C4-2B (cell line): ENCODE measurements at regions not wholly inside any gene's neighbourhood (a gene's known extent, or its start where the extent isn't known, plus 50 kb on each side); places are given as distances from the start of the nearest gene placed in this dataset.

Experiments
- H3K27ac ChIP-seq: fragments of 450-650 bp; 2 replicates; pipeline ENCODE4 v1.5.1; 2017
- CTCF ChIP-seq: fragments of 450-650 bp; conservative IDR thresholded peaks from 2 replicates; pipeline ENCODE4 v1.5.1; 2017; ENCODE audit warnings: mild to moderate bottlenecking
- ZFX ChIP-seq: fragments of 450-650 bp; IDR thresholded peaks from 2 replicates; pipeline ENCODE4 v1.6.1; 2017

DNA sequence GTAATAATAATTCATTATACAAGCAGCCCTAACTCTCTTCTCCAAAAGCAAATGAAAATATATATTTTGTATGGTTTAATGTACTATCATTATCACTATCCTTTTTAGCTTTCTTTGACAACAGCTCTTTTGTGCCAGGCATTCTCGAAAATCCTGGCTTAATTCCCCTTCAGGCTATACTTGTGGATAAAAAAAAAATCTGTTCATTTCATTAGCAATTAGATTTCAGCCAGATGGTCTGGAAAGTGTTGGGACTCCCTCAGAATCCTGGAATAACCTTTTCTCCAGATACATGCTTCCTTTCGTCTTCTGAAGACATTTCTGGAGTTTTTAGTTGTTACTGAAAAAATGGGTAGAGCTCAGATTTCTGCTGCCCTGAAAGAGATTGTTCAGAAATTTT is 83.4 kb upstream of the PLPPR4 start:
- TF ChIP-seq CTCF (no peak), ZFX (no peak)
- no peak overlapping the region for H3K27ac ChIP-seq

- no peak for TF ChIP-seq ZFX
- no peak for TF ChIP-seq CTCF
- no peak overlapping the region for H3K27ac ChIP-seq
Measured at GRCh38 chr1:99181892-99182291, 82.4 kb upstream of the PLPPR4 start.

- no peak overlapping the region for H3K27ac ChIP-seq
- TF ChIP-seq CTCF = no peak
- TF ChIP-seq ZFX = no peak
Measured at GRCh38 chr1:99185196-99185595, 79.1 kb upstream of the PLPPR4 start.

- no peak overlapping the region for H3K27ac ChIP-seq
- no peak for TF ChIP-seq CTCF
Measured at GRCh38 chr1:99193431-99193830, 70.9 kb upstream of the PLPPR4 start.

- TF ChIP-seq CTCF (no peak), ZFX (no peak)
- no peak overlapping the region for H3K27ac ChIP-seq
Measured at GRCh38 chr1:99198393-99198792, 65.9 kb upstream of the PLPPR4 start.

DNA sequence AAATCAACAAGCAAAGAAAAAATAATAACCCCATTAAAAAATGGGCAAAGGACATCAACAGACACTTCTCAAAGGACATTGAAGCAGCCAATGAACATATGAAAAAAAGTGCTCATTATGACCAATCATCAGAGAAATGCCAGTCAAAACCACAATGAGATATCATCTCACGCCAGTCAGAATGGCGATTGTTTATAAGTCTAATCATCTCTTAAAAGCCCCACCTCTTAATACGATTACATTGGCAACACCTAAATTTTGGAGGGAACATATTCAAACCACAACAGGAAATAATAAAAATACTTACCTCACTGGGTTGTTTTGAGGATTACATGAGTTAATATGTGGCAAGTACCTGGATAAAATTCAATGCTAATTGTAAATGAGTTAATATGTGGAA is 57.1 kb upstream of the PLPPR4 start:
- H3K27ac ChIP-seq = no peak overlapping the region
- TF ChIP-seq ZFX = no peak
- no peak for TF ChIP-seq CTCF
